ENCODE measurements at regions not wholly inside any gene's neighbourhood (a gene's known extent, or its start where the extent isn't known, plus 50 kb on each side); places are given as distances from the start of the nearest gene placed in this dataset.

GRCh38 chr3:79869461-79870312, 101.9 kb upstream of the ROBO1 start:
- TF ChIP-seq CTCF (conservative IDR thresholded peaks at IDR 0.05): no peak
- H3K27ac ChIP-seq: no peak overlapping the region

GRCh38 chr3:79866162-79866561, 98.4 kb upstream of the ROBO1 start:
- no peak for TF ChIP-seq CTCF (conservative IDR thresholded peaks at IDR 0.05)
- H3K27ac ChIP-seq: no peak overlapping the region

- TF ChIP-seq CTCF (conservative IDR thresholded peaks at IDR 0.05): no peak
- no peak overlapping the region for H3K27ac ChIP-seq
Measured at GRCh38 chr3:79864077-79864476, 96.3 kb upstream of the ROBO1 start.

GRCh38 chr3:79848876-79849275, 81.1 kb upstream of the ROBO1 start:
- no peak overlapping the region for H3K27ac ChIP-seq
- TF ChIP-seq CTCF (conservative IDR thresholded peaks at IDR 0.05): no peak

- no peak overlapping the region for H3K27ac ChIP-seq
- TF ChIP-seq CTCF (conservative IDR thresholded peaks at IDR 0.05): no peak
Measured at GRCh38 chr3:79847928-79848327, 80.1 kb upstream of the ROBO1 start.

- no peak overlapping the region for H3K27ac ChIP-seq
- TF ChIP-seq CTCF (conservative IDR thresholded peaks at IDR 0.05): no peak; the same call in 1 of the 2 replicates
Measured at GRCh38 chr3:79846148-79846933, 78.5 kb upstream of the ROBO1 start.

GRCh38 chr3:79845546-79845945, 77.7 kb upstream of the ROBO1 start:
- no peak for TF ChIP-seq CTCF (conservative IDR thresholded peaks at IDR 0.05)
- H3K27ac ChIP-seq: no peak overlapping the region
